HL-60 (cell line): ENCODE measurements at regions not wholly inside any gene's neighbourhood (a gene's known extent, or its start where the extent isn't known, plus 50 kb on each side); places are given as distances from the start of the nearest gene placed in this dataset.

Experiments used
- GABPA ChIP-seq: IDR thresholded peaks from 2 replicates; pipeline ENCODE4 v1.6.1; 2012; ENCODE audit warnings: low read depth
- POLR2AphosphoS5 ChIP-seq: IDR thresholded peaks from 2 replicates; pipeline ENCODE4 v1.6.1; 2012; ENCODE audit warnings: low read depth
- TF ChIP-seq, protein P1 (sequence below): IDR thresholded peaks from one replicate; pipeline ENCODE4 v1.5.1; 2011; ENCODE audit warnings: low read length, control low read depth, inconsistent platforms; ENCODE audit not compliant: insufficient read depth
- TF ChIP-seq, protein P2 (sequence below): IDR thresholded peaks from 2 replicates; pipeline ENCODE4 v1.6.1; 2012; ENCODE audit warnings: low read depth; ENCODE audit not compliant: insufficient replicate concordance

DNA sequence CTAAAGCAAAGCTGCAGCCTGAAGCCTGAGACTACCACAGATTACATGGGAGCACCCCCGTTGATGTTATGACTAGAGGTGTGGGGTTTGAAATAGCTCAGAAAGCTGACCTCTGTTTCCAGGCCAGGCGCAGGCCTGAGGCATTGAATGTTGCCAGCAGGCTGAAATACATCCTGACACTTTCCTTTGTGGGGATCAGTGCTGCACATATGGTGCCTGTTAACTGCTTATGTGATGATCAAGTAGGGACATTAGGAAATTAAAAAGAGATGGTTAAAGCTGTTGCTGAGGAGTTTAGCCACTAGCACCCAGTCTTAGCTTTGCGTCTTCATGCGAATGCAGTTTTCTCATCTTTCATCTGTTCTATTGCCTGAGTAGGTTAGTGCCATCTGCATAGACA lies 83.2 kb downstream of the CCNA1 start:
- TF ChIP-seq, protein P1, sequence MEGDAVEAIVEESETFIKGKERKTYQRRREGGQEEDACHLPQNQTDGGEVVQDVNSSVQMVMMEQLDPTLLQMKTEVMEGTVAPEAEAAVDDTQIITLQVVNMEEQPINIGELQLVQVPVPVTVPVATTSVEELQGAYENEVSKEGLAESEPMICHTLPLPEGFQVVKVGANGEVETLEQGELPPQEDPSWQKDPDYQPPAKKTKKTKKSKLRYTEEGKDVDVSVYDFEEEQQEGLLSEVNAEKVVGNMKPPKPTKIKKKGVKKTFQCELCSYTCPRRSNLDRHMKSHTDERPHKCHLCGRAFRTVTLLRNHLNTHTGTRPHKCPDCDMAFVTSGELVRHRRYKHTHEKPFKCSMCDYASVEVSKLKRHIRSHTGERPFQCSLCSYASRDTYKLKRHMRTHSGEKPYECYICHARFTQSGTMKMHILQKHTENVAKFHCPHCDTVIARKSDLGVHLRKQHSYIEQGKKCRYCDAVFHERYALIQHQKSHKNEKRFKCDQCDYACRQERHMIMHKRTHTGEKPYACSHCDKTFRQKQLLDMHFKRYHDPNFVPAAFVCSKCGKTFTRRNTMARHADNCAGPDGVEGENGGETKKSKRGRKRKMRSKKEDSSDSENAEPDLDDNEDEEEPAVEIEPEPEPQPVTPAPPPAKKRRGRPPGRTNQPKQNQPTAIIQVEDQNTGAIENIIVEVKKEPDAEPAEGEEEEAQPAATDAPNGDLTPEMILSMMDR, result no peak
- TF ChIP-seq GABPA (no peak), POLR2AphosphoS5 (no peak)
- TF ChIP-seq, protein P2, sequence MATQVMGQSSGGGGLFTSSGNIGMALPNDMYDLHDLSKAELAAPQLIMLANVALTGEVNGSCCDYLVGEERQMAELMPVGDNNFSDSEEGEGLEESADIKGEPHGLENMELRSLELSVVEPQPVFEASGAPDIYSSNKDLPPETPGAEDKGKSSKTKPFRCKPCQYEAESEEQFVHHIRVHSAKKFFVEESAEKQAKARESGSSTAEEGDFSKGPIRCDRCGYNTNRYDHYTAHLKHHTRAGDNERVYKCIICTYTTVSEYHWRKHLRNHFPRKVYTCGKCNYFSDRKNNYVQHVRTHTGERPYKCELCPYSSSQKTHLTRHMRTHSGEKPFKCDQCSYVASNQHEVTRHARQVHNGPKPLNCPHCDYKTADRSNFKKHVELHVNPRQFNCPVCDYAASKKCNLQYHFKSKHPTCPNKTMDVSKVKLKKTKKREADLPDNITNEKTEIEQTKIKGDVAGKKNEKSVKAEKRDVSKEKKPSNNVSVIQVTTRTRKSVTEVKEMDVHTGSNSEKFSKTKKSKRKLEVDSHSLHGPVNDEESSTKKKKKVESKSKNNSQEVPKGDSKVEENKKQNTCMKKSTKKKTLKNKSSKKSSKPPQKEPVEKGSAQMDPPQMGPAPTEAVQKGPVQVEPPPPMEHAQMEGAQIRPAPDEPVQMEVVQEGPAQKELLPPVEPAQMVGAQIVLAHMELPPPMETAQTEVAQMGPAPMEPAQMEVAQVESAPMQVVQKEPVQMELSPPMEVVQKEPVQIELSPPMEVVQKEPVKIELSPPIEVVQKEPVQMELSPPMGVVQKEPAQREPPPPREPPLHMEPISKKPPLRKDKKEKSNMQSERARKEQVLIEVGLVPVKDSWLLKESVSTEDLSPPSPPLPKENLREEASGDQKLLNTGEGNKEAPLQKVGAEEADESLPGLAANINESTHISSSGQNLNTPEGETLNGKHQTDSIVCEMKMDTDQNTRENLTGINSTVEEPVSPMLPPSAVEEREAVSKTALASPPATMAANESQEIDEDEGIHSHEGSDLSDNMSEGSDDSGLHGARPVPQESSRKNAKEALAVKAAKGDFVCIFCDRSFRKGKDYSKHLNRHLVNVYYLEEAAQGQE, result no peak
